ENCODE measurements at regions not wholly inside any gene's neighbourhood (a gene's known extent, or its start where the extent isn't known, plus 50 kb on each side); places are given as distances from the start of the nearest gene placed in this dataset.

DNA sequence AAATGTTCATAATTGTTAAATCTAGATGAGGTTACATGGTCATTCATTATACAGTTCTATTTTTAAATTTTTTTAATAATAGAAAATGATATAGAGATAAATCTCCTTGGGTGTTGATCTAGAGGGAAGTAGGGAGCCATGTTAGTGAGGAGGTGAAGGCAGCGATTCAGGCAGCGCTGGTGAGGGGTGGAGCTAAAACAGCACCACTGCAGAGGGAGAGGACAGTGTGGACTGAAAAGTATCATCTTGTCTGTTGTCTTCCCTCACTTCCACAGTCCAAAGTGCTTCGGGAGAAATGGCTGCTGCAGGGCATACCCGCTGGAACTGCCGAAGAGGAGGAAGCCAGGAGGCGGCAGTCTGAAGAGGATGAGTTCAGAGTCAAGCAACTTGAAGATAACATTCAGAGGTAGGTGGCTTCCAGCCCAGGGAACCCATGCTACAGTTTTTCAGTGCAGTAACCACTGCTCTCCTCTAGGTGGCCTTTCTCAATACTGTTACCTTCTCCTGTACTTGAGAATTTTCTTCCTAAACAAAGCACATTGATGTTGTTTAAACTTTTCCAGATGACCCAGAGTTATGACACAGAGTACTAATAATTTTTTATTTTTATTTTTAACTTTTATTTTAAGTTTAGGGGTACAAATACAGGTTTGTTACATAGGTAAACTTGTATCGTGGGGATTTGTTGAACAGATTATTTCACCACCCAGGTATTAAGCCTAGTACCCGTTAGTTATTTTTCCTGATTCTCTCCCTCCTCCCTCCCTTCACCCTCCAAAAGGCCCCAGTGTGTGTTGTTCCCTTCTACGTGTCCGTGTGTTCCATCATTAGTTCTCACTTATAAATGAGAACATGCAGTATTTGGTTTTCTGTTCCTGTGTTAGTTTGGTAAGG is 100.5 kb downstream of the PALM2AKAP2 start:
- Histone ChIP-seq H3K9me3 (ENCODE audit: low read length) (no peaks in the 10 kb centered on the region), H3K9me2 (ENCODE audit: low read depth, low read length) (no peaks in the 10 kb centered on the region), H3K4me3 (ENCODE audit: low read depth, low read length, poor library complexity, severe bottlenecking) (no peak overlapping the region), H3K36me3 (ENCODE audit: insufficient read depth, low read length) (no peaks in the 10 kb centered on the region), H3K9ac (ENCODE audit: low read length) (no peak overlapping the region), H3K27me3 (ENCODE audit: insufficient read depth, low read length) (no peaks in the 10 kb centered on the region), H3K4me1 (ENCODE audit: insufficient read depth, low read length, severe bottlenecking) (no peaks in the 10 kb centered on the region), H2AFZ (ENCODE audit: low read length) (no peak overlapping the region), H3K79me2 (ENCODE audit: insufficient read depth, low read length) (no peaks in the 10 kb centered on the region), H3F3A (ENCODE audit: insufficient read depth, low read length) (no peaks in the 10 kb centered on the region), H3K27ac (ENCODE audit: low read depth, low read length, poor library complexity, severe bottlenecking) (no peak overlapping the region), H4K20me1 (ENCODE audit: insufficient read depth, low read length) (no peaks in the 10 kb centered on the region), H3K4me2 (ENCODE audit: low read length) (peak overlapping the region; percentile 37)
- TF ChIP-seq, protein P1, sequence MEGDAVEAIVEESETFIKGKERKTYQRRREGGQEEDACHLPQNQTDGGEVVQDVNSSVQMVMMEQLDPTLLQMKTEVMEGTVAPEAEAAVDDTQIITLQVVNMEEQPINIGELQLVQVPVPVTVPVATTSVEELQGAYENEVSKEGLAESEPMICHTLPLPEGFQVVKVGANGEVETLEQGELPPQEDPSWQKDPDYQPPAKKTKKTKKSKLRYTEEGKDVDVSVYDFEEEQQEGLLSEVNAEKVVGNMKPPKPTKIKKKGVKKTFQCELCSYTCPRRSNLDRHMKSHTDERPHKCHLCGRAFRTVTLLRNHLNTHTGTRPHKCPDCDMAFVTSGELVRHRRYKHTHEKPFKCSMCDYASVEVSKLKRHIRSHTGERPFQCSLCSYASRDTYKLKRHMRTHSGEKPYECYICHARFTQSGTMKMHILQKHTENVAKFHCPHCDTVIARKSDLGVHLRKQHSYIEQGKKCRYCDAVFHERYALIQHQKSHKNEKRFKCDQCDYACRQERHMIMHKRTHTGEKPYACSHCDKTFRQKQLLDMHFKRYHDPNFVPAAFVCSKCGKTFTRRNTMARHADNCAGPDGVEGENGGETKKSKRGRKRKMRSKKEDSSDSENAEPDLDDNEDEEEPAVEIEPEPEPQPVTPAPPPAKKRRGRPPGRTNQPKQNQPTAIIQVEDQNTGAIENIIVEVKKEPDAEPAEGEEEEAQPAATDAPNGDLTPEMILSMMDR (IDR thresholded peaks at IDR 0.05; ENCODE audit: low read length): peak; percentile 61
- TF ChIP-seq EZH2 (IDR thresholded peaks at IDR 0.05; ENCODE audit: borderline replicate concordance, low read length): no peak

DNA sequence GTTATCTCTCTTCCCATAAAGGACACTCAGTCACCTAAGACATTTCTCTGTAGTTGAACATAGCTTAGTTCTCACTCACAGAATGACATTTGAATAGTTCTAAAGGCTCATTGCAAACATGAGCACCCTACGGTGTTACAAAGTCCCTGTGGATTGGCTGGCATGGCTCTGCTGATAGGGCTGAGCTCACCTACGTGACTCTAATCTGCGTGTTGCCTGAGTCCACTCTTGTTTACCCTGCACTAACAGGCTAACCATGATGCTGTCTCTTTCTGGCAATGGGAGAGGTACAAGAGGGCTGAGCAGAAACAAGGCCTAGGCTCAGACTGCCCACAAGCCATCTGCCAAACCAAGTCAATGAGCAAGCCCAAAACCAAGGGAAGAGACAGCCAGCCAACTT is 103.6 kb downstream of the PALM2AKAP2 start:
- H3K9ac ChIP-seq (ENCODE audit: low read length): no peak overlapping the region
- H3K36me3 ChIP-seq (ENCODE audit: insufficient read depth, low read length): no peaks in the 10 kb centered on the region
- no peak overlapping the region for H3K27ac ChIP-seq (ENCODE audit: low read depth, low read length, poor library complexity, severe bottlenecking)
- no peak for TF ChIP-seq EZH2 (IDR thresholded peaks at IDR 0.05; ENCODE audit: borderline replicate concordance, low read length)
- TF ChIP-seq, protein P1 (IDR thresholded peaks at IDR 0.05; ENCODE audit: low read length): no peak
- H3K79me2 ChIP-seq (ENCODE audit: insufficient read depth, low read length): no peaks in the 10 kb centered on the region
- H3K4me3 ChIP-seq (ENCODE audit: low read depth, low read length, poor library complexity, severe bottlenecking): no peak overlapping the region
- H3K9me3 ChIP-seq (ENCODE audit: low read length): no peaks in the 10 kb centered on the region
- H3K4me2 ChIP-seq (ENCODE audit: low read length): no peak overlapping the region
- no peaks in the 10 kb centered on the region for H3F3A ChIP-seq (ENCODE audit: insufficient read depth, low read length)
- no peaks in the 10 kb centered on the region for H4K20me1 ChIP-seq (ENCODE audit: insufficient read depth, low read length)
- no peaks in the 10 kb centered on the region for H3K4me1 ChIP-seq (ENCODE audit: insufficient read depth, low read length, severe bottlenecking)
- H3K27me3 ChIP-seq (ENCODE audit: insufficient read depth, low read length): no peaks in the 10 kb centered on the region
- H2AFZ ChIP-seq (ENCODE audit: low read length): no peak overlapping the region
- no peaks in the 10 kb centered on the region for H3K9me2 ChIP-seq (ENCODE audit: low read depth, low read length)

DNA sequence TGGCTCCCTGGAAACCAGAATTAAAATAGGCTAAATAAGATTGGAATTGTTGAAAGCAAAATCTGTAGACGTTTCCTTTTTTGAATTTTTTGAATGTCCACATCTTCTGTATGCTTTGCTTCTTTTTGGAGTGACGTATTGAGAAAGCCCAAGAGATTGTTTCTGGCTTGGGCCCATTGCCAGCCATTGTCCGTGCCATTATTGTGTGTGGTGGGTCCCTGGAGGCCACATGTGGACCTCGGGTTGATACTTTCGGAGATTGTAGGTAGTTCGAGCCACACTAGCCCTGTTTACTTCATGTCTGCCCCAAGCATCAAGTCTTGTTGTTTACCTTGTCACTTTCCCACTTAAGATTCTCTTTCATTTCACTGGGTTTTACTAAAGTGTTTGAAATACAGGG is 106.0 kb downstream of the PALM2AKAP2 start:
- 0 out of 2 replicates have a peak, but pooled peaks cover under 1% of the 10 kb centered on the region for H3K27me3 ChIP-seq (ENCODE audit: insufficient read depth, low read length)

More for the DNA sequence above, 106.0 kb downstream of the PALM2AKAP2 start:
- Histone ChIP-seq H3K4me1 (ENCODE audit: insufficient read depth, low read length, severe bottlenecking) (no peaks in the 10 kb centered on the region), H3K36me3 (ENCODE audit: insufficient read depth, low read length) (no peaks in the 10 kb centered on the region), H4K20me1 (ENCODE audit: insufficient read depth, low read length) (no peaks in the 10 kb centered on the region), H3F3A (ENCODE audit: insufficient read depth, low read length) (no peaks in the 10 kb centered on the region), H3K9ac (ENCODE audit: low read length) (no peak overlapping the region), H2AFZ (ENCODE audit: low read length) (no peak overlapping the region), H3K9me2 (ENCODE audit: low read depth, low read length) (no peaks in the 10 kb centered on the region), H3K9me3 (ENCODE audit: low read length) (no peaks in the 10 kb centered on the region), H3K4me3 (ENCODE audit: low read depth, low read length, poor library complexity, severe bottlenecking) (no peak overlapping the region), H3K4me2 (ENCODE audit: low read length) (no peak overlapping the region), H3K79me2 (ENCODE audit: insufficient read depth, low read length) (no peaks in the 10 kb centered on the region), H3K27ac (ENCODE audit: low read depth, low read length, poor library complexity, severe bottlenecking) (no peak overlapping the region)
- TF ChIP-seq EZH2 (IDR thresholded peaks at IDR 0.05; ENCODE audit: borderline replicate concordance, low read length): no peak
- TF ChIP-seq, protein P1 (IDR thresholded peaks at IDR 0.05; ENCODE audit: low read length): no peak
